CD4-positive, alpha-beta T cell treated with Interleukin-17A for 4 hours (primary cell): ENCODE measurements at regions not wholly inside any gene's neighbourhood (a gene's known extent, or its start where the extent isn't known, plus 50 kb on each side); places are given as distances from the start of the nearest gene placed in this dataset.

Experiments
- DNase-seq: peaks from one replicate; pipeline ENCODE4 v3.0.0-alpha.2; 2020; ENCODE audit warnings: mixed read lengths

GRCh38 chr10:31604646-31605170, 285.7 kb downstream of the ZEB1 start:
- no peak for DNase-seq

GRCh38 chr10:31604096-31604495, 285.1 kb downstream of the ZEB1 start:
- DNase-seq, result no peak

GRCh38 chr10:31603235-31604087, 284.4 kb downstream of the ZEB1 start:
- DNase-seq, result peak; percentile 80

GRCh38 chr10:31602541-31603234, 283.7 kb downstream of the ZEB1 start:
- peak; percentile 17 for DNase-seq

GRCh38 chr10:31601136-31601535, 282.1 kb downstream of the ZEB1 start:
- no peak for DNase-seq

GRCh38 chr10:31599626-31600504, 280.8 kb downstream of the ZEB1 start:
- DNase-seq, result peak; percentile 10

GRCh38 chr10:31596765-31597164, 277.7 kb downstream of the ZEB1 start:
- DNase-seq, result no peak

- no peak for DNase-seq
Observed at GRCh38 chr10:31595992-31596391, 277.0 kb downstream of the ZEB1 start.

GRCh38 chr10:31594347-31594873, 275.4 kb downstream of the ZEB1 start:
- DNase-seq, result no peak

- DNase-seq, result no peak
Observed at GRCh38 chr10:31593124-31593523, 274.1 kb downstream of the ZEB1 start.

- no peak for DNase-seq
Observed at GRCh38 chr10:31591569-31591968, 272.6 kb downstream of the ZEB1 start.

- no peak for DNase-seq
Observed at GRCh38 chr10:31590023-31590800, 271.2 kb downstream of the ZEB1 start.

- DNase-seq, result no peak
Observed at GRCh38 chr10:31587691-31588090, 268.7 kb downstream of the ZEB1 start.

- no peak for DNase-seq
Observed at GRCh38 chr10:31586723-31587638, 268.0 kb downstream of the ZEB1 start.

GRCh38 chr10:31584876-31585275, 265.9 kb downstream of the ZEB1 start:
- no peak for DNase-seq

- DNase-seq, result no peak
Observed at GRCh38 chr10:31584098-31584631, 265.1 kb downstream of the ZEB1 start.

GRCh38 chr10:31583293-31583692, 264.3 kb downstream of the ZEB1 start:
- no peak for DNase-seq

- DNase-seq, result no peak
Observed at GRCh38 chr10:31582365-31583052, 263.5 kb downstream of the ZEB1 start.

- no peak for DNase-seq
Observed at GRCh38 chr10:31581741-31582323, 262.8 kb downstream of the ZEB1 start.
